GM18861 (cell line): ENCODE measurements at regions not wholly inside any gene's neighbourhood (a gene's known extent, or its start where the extent isn't known, plus 50 kb on each side); places are given as distances from the start of the nearest gene placed in this dataset.
"Not testable (repeated sequence)": the region's sequence is repeated elsewhere in the genome, so short reads cannot be mapped to it uniquely, and the experiment has no call there.

Experiments used
- ATAC-seq: cut with Tn5 transposase; IDR thresholded peaks from one replicate; pipeline ENCODE4 v1.9.1; 2021; ENCODE audit not compliant: unreplicated experiment

DNA sequence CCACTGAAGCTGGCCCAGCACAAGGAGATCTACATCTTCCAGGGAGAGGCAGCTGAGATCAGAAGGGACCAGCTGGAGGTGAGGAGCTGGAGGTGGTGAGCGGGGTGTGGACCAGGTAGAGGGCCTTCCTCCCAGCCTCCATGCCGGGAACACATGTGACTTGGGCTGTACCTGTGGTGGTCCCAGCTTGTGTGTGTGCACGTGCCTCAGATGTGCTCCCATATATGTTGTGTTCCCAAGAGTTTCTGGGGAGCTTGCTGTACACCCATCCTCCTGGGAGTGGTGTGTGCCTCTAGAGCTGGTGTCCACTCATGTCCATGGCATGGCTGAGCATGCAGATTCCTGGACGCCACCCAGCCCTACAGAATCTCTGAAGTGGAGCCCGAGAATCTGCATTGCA lies 183.7 kb upstream of the AKAP13 start:
- ATAC-seq = not testable (repeated sequence)

DNA sequence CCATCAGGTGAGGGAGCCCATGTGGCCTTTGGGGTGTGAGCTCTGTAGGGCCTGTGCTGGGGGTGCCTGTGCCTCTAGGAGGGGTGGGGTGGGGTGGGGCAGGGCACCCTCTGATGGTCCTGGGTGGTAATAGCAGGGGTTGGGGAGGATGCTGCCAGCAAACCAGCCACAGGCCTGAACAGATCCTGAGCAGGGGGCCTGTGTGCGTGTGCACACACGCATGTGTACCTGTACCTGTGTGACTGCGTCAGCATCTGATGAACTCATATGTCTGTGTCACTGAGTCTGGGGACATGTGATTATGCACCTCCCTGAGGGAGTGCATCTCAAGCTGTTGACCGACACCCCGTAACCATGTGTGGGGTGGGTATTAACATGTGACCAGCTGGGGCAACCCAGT lies 182.8 kb upstream of the AKAP13 start:
- ATAC-seq = not testable (repeated sequence)

DNA sequence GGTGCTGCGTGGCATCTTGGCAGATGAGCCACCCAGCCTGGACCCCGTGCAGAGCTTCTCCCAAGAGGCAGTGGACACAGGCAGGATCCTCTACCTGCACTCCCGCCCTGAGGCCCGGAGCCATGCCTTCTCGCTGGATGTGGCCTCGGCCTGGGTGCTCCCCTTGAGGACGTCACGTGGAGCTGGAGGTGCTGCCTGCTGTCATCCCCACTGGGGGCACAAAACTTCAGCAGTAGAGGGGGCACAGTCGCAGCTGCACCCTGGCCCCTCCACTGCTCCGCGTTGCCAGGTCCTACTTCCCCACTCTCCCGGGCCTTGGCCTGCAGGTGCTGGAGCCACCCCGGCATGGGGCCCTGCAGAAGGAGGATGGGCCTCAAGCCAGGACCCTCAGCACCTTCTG lies 182.0 kb upstream of the AKAP13 start:
- ATAC-seq = not testable (repeated sequence)

DNA sequence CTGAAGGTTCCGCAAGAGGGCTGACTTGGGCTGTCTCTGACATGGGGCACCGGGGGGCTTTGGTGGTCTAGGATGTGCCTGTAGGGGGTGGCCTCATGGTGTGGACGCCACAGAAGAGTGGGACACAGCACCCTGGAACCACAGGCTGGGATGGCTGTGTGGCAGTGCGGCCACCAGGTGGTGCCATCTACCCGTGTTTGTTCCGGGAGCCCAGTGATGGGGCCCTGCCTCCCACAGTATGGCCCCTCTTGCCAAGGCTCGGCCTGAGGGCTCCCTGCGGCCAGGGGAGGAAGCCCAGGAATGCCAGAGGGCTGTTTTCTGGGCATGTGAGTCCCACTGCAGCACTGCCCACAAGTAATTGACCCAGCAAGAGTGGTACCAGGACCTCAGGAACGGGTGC lies 180.2 kb upstream of the AKAP13 start:
- ATAC-seq = peak; percentile 80

DNA sequence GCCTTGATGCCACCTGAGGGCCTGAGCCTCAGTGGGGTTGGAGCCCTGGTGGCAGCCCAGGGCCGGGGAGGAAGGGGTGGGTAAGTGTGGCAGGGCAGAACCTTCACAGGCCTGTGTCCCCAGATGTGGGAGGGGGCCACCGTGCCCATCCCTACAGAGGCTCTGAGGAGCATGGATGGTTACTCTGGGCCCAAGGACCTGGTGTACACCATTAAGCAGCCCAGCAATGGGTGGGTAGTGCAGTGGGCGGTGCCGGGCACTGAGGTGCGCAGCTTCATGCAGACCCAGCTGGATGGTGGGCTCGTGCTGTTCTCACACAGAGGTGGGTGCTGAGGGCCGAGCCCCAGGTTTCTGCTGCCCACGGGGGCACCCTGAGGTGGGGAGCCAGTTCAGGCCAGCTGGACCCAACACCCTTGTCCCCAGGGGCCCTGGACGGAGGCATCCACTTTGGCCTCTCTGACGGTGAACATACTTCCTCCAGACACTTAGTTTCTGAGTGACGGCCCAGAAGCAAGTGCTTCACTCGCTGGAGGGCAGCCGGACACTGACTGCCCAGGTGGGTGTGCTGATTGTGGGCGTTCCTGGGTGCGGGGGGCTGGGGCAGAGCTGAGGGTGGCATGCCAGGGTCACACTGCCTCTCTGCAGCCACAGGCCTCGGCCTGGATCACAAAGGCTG lies 179.1 kb upstream of the AKAP13 start:
- ATAC-seq = not testable (repeated sequence)

DNA sequence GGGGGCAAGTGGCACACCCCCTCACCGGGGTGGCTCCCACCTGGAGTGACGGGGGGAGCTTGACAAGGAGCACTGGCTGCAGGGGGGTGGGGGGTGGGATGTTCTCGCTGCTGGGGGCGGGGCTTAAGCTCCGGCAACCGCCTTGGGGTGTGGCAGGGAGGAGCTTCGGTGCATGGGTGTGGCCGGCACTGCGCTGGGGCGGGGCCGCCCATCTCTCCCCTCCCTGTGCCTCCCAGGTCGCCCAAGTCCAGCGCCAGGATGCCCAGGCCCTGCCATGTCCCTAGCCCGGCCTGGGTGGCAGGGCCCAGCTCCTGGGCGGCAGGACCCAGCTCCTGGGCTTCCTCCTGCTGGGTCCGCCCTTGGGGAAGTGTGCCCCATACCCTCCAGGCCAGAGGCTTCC lies 175.9 kb upstream of the AKAP13 start:
- not testable (repeated sequence) for ATAC-seq

DNA sequence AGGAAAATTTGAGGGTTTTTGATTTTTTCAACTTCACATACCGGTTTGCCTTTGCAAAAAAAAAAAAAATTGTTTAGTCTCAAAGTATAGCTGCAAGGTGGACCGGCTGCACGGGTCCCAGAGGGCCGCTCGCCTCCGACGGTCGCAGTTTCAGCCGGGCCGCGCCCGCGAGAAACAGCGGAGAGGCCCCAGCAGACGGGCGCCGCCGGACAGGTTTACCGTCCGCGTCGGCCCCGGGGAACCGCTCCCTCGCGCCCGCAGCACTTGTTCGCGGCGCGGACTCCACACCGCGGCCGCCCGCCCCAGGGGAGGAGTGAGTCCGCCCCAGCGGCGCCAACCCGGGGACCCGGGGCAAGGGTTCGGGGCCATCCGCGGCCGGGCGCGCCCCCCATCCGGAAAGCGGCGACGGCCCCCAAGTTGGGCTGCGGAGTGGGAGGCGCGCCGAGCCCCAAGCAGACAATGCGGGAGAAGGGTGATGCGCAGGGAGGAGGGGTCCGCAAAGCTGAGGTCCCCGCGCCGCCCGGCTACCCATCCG lies 146.5 kb upstream of the AKAP13 start:
- ATAC-seq = not testable (repeated sequence)

DNA sequence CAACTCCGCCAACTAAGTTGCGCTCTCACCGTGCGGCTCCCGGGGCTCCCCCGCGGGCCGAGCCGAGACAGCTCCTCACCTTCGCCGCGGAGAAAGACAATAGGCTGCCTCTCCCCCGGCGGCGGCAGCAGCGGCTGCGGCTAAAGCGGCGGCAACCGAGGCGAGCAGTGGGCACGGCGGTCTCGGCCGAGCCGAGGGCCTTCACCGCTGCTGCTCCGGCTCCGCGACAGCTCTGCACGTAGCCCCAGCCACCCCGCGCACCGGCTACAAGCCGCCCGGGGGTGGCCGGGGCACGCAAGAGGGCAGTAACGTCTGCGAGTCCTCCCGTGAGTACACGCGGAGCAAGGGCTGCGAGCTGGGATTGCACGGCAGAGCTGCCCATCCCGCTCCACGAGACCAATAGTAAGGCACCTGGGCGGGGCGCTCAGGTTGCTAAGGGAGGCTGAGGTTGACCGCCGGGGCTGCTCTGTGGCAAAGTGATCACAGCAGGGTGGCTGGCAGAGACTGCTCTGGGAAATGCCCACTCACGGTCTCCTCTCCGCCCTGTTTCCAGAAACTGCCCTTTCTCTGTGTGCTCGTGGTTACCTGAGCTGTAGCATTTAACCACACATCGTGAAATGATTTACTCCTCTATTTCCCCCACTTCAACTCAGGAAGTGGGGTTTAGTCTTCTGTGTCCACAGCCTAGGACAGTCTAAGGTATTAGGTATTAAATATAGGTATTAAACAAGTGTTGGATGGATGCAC lies 145.8 kb upstream of the AKAP13 start:
- ATAC-seq = not testable (repeated sequence)

DNA sequence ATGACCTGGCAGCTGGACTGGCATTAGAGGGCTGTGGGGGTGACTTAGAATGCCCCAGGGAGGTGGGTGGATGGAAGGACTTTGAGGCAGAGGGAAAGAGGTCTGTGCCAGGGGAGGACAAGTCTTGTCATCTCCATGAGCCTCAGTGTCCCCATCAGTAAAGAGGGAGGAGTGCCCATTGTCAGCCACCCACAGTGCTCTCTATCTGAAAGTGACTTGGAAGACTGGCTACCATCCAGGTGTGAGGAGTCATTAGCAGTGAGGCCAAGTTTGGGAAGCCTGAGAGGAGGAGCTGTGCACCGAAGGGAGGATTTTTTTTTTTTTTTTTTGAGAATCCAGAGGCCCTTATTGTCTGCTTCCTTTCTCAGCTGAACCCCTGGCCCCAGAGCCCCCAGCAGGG lies 136.3 kb upstream of the AKAP13 start:
- ATAC-seq = not testable (repeated sequence)

DNA sequence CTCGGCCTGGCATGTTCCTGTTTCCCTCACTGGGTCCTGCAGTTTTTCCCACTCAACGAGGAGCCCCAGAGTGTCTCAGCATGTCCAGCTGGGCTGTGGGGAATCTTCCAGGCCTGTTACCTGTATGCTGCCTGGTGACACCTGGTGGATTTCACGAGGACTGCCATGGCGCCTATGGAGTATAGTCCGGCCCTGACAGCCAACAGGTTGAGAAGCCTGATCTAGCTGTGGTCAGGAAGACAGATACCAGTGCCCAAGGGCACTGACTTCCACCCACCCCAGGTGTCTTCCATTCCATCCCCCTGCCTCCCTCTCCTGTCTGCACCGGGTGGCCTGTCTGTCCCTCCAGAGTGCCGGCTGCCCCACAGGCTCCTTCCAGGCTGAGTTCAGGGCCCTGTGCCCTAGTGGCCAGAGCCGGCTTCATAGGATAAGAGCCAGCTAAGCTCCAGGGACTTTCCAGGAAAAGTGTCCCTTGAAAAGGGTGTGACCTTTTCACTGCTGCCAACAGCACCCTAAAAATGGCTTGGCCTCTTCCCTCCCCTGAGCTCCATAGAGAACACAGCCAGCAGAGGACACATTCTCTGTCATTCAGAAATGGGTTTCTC lies 129.4 kb upstream of the AKAP13 start:
- ATAC-seq = not testable (repeated sequence)

DNA sequence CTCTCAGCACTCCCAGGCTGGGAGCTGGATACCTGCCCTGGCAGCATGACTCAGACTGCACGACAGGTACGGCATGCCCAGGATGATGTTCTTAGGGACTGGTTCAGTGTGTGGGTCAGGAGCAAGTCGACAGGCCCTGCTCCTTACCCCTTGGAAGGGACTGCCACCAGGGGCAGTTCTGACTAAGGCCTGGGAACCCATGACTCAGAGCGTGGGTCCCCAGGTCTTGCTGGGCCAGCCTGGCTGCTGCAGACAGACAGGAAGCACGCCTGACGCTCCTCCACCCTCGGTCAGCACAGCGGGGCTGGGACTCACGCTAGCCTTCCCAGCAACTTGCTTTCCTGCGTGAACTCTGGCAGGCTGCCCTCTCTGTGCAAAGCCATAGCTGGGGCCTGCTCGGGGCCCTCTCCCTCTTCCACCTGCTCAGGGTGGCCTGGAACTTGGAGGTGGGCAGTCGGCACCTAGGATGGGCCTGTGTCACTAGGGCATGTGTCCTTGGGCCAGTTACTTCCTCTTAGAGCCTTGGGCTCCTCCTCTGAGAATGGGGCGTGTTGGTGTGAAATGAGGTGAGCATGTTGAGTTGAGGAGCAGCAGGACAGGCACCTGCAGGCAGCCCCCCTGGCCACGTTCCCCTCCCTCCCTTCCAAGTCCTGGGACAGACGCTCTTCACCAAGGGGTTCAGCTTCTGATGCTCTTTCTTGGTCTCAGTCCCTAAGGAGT lies 127.0 kb upstream of the AKAP13 start:
- peak; percentile 79 for ATAC-seq

DNA sequence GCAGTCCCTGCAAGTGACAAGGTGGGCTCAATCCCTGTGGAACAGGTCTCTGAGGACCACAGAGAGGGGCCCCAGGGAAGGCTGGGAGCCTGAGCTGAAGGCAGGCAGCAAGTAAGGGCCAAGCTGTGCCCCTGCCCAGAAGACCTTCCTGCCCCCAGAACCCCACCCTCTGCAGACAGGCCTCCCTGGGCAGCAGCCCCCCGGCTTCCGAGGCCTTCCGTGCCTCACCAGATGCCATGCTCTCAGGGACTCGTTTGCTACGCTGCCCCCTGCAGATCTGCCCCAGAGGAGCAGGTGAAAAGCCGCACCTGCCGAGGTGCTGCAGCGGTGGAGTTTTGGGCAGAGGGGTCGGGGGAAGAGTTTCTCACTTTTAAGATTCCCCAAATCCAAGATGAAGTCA lies 125.4 kb upstream of the AKAP13 start:
- ATAC-seq = not testable (repeated sequence)

DNA sequence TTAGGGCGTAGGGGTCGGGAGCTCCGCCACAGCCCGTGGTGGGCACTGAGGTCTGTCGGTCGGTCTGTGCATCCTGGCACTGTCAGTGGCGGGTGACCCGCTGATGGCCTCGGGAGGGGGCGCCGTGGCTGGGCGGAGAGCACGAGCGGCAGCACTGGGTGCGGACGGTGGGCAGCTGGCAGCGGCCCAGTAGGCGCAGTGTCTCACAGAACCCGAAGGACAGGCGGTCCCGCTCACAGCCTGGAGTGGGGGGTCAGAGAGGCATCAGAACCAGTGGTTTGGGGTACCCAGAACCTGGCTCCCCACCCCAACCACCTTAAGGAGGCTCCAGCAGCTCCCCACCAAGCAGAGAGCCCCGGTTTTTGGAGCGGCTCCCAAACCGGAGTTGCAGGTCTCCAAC lies 124.9 kb upstream of the AKAP13 start:
- ATAC-seq = not testable (repeated sequence)

DNA sequence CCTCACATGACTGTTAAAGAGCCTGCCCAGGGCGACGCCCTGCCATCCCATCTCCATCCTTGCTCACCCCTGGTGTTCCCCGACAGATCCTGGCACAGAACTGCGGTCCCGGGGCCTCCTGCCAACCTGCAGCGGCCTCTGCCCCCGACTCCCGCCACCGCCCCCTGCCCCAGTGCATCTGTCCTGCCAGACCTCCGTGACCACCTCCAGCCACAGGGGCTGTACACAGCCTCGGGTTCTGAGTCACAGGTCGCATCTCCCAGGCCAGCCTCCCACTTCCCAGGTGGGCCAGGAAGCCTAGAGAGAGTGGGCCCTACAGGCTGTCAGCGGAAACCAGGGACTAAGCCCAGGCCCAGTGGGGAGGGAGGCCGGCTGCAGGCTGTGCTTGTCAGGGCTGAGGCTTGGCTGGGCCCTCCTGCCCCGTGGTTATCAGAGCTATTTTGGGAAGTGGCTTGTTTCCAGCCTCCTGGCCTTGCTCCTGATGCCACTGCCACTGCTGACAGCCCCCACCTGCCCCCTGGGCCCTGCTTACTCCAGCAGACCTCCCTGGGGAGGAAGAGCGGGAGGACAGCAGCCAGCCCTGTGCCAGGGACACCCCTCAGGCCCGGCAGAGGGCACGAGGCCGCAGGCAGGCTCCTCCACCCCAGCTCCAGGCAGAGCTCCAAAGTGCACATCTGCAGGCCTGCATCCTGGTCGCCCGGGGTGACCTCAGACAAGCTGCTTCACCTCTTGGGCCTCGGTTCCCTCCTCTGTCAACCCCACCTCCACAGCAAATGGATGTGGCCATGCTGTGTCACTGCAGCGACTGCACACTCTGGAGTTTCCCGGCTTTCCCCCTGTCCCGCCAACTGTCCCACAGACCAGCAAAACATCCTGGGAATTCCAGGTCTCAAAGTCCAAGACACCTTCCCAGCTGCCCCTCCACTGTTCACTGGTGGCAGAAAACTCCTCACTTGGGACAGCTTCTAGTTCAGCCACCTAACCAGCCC lies 124.1 kb upstream of the AKAP13 start:
- ATAC-seq = not testable (repeated sequence)

DNA sequence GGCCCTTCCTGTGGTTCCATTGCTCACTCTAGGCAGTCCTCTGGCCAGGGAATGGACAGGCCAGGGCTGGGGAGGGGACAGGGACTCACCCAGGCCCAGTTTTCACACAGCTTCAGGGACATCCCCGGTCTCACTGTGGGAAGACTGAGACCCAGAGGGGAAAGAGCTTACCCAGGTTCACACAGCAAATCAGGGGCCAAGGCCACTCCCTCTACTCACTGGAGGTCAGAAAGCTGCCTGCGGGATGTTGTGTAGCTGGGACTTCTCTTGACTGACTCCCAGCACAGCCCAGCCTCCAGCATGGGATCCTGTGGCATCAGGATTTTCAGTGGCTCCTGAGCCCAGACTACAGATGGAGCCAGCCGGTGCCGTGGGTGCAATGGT lies 122.3 kb upstream of the AKAP13 start:
- ATAC-seq = not testable (repeated sequence)

DNA sequence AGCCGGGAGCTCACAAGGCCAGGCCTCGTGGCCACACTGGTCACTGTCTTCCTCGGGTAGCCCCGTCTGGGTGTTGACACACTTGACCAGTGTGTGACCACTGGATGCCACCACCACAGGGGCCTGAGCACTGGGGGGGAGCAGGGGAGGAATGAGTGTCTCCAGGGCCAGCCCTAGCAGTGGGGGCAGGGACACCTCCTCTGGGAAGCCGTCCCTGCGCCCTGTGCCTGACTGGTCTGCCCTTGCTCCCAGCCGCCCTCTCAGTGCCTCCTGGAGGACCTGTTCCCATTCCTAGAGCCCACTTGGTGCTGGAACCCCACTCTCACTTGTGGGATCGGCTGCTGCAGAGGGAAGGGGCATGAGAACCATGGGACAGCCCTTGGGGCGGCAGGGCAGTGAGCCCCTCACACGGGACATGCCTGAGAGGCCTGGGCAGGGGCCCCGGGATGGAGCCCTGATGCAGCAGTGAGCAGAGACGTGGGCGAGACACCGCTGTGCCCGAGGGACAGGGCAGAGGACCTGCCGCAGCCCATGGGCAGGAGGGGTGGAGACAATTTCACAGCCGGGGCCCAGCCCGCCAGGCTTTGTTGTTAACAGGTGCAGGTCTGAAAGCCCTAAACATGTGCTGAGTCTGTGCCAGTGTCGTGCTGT lies 121.7 kb upstream of the AKAP13 start:
- ATAC-seq = not testable (repeated sequence)

DNA sequence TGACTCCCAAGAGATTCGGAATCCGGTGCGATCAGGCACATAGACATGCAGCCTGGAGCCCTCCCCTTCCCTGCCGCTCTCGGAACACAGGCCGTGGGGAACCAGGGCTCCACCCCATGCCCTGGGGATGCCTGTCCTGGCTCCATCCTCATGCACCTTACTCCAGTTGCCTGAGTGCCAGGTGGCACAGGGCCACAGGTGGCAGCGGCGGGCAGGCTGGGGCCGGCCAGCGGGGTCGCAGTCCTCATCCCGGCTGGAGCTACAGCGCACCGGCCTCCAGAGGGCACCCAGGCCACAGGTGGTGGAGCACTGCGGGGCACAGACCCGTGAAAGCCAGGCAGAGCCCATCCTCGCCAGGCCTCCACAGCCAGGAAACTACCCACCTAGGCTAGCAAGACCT lies 119.9 kb upstream of the AKAP13 start:
- ATAC-seq = not testable (repeated sequence)

DNA sequence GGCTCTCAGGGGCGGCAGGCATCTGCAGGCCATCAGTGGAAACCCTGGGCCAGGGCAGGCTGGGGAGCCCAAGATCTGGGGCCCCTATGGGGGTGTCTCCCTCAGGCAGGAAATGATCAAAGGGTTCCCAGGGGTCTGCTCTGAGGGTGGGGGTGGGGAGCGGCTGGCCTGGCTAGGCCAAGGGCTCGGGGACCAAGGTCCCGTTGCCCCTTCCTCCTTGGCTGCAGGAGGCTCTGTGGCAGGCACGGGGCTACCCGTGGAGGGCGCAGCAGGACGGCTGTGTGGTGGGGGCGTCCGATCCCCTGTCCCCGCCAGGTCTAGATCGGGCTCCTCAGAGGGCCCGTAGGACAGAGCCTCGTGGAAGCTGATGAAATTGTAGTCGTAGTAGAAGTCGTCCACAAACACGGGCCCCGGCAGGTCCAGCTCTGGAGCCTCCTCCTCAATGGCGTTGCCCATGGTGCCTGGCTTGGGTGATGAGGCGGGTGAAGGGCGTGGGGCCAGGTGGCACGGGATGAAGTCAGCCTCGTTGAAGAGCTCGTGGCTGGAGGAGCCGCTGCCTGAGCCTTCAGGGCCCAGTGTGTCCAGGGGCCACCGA lies 117.8 kb upstream of the AKAP13 start:
- ATAC-seq = not testable (repeated sequence)

DNA sequence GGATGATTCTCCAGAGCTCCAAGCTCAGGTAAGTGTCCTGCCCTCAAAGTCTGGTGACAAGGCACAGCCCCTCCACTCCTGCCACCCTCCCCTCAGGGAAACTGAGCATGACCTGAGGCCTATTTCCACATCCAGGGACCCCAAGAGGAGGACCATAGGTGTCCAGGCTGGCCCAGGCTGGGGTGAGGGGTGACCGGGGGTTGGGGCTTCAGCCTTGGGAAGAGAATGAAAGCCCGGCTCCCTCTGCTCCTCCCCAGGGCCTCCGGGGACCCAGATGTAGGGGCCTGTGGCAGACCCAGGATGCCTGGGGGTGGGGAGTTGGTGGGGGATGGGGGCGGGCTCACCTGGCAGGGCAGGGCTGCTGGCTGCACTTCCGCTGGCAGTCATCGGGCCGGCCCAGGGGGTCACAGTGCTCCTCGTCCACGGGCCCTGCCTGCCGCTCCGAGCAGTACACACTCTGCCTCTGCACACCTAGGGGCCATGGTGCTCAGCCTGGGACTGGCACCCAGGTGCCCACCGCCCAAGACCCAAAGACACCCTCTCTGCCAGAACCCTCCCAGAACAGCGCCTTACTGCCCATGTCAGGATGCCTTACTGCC lies 116.5 kb upstream of the AKAP13 start:
- ATAC-seq = not testable (repeated sequence)
